ENCODE measurements at regions not wholly inside any gene's neighbourhood (a gene's known extent, or its start where the extent isn't known, plus 50 kb on each side); places are given as distances from the start of the nearest gene placed in this dataset.

DNA sequence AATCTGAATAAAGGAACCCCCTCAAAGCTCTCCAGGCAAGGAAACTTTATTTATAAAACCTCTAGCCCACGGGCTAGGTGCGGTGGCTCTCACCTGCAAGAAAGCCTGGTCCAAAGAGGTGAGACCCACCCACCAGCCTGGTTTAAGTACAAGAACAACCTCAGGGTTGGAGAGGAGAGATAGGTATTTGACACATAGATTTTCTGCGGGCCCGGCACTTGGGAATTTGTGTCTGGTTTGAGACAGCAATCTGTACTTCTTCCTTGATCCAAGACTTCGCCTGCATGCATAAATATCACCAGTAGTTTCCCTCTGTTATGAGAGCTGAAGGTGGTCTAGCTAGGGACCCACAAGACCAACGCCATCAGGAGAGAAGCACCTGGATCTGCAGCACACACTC, 73.2 kb upstream of the CAPRIN1 start:
- TF ChIP-seq CTCF (conservative IDR thresholded peaks at IDR 0.05; ENCODE audit: low read depth in 2 of 2): no peak
- TF ChIP-seq POLR2AphosphoS5 (IDR thresholded peaks at IDR 0.05; ENCODE audit: low read depth): no peak
- no peak for TF ChIP-seq JUNB (IDR thresholded peaks at IDR 0.05; ENCODE audit: unreplicated experiment)
- TF ChIP-seq EZH2 (IDR thresholded peaks at IDR 0.05; ENCODE audit: low read depth, unreplicated experiment): no peak
- TF ChIP-seq, protein P1, sequence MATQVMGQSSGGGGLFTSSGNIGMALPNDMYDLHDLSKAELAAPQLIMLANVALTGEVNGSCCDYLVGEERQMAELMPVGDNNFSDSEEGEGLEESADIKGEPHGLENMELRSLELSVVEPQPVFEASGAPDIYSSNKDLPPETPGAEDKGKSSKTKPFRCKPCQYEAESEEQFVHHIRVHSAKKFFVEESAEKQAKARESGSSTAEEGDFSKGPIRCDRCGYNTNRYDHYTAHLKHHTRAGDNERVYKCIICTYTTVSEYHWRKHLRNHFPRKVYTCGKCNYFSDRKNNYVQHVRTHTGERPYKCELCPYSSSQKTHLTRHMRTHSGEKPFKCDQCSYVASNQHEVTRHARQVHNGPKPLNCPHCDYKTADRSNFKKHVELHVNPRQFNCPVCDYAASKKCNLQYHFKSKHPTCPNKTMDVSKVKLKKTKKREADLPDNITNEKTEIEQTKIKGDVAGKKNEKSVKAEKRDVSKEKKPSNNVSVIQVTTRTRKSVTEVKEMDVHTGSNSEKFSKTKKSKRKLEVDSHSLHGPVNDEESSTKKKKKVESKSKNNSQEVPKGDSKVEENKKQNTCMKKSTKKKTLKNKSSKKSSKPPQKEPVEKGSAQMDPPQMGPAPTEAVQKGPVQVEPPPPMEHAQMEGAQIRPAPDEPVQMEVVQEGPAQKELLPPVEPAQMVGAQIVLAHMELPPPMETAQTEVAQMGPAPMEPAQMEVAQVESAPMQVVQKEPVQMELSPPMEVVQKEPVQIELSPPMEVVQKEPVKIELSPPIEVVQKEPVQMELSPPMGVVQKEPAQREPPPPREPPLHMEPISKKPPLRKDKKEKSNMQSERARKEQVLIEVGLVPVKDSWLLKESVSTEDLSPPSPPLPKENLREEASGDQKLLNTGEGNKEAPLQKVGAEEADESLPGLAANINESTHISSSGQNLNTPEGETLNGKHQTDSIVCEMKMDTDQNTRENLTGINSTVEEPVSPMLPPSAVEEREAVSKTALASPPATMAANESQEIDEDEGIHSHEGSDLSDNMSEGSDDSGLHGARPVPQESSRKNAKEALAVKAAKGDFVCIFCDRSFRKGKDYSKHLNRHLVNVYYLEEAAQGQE (IDR thresholded peaks at IDR 0.05; ENCODE audit: unreplicated experiment): no peak
- TF ChIP-seq EZH2phosphoT487 (IDR thresholded peaks at IDR 0.05; ENCODE audit: unreplicated experiment): no peak
- no peak for TF ChIP-seq STAT1 (IDR thresholded peaks at IDR 0.05; ENCODE audit: unreplicated experiment)
- TF ChIP-seq NANOG (IDR thresholded peaks at IDR 0.05; ENCODE audit: borderline replicate concordance): no peak
- TF ChIP-seq CREB1 (CRISPR knock-in tag; IDR thresholded peaks at IDR 0.05; ENCODE audit: low read depth): no peak
- TF ChIP-seq ZNF331 (CRISPR knock-in tag; IDR thresholded peaks at IDR 0.05; ENCODE audit: low read depth): no peak
- TF ChIP-seq, protein P2, sequence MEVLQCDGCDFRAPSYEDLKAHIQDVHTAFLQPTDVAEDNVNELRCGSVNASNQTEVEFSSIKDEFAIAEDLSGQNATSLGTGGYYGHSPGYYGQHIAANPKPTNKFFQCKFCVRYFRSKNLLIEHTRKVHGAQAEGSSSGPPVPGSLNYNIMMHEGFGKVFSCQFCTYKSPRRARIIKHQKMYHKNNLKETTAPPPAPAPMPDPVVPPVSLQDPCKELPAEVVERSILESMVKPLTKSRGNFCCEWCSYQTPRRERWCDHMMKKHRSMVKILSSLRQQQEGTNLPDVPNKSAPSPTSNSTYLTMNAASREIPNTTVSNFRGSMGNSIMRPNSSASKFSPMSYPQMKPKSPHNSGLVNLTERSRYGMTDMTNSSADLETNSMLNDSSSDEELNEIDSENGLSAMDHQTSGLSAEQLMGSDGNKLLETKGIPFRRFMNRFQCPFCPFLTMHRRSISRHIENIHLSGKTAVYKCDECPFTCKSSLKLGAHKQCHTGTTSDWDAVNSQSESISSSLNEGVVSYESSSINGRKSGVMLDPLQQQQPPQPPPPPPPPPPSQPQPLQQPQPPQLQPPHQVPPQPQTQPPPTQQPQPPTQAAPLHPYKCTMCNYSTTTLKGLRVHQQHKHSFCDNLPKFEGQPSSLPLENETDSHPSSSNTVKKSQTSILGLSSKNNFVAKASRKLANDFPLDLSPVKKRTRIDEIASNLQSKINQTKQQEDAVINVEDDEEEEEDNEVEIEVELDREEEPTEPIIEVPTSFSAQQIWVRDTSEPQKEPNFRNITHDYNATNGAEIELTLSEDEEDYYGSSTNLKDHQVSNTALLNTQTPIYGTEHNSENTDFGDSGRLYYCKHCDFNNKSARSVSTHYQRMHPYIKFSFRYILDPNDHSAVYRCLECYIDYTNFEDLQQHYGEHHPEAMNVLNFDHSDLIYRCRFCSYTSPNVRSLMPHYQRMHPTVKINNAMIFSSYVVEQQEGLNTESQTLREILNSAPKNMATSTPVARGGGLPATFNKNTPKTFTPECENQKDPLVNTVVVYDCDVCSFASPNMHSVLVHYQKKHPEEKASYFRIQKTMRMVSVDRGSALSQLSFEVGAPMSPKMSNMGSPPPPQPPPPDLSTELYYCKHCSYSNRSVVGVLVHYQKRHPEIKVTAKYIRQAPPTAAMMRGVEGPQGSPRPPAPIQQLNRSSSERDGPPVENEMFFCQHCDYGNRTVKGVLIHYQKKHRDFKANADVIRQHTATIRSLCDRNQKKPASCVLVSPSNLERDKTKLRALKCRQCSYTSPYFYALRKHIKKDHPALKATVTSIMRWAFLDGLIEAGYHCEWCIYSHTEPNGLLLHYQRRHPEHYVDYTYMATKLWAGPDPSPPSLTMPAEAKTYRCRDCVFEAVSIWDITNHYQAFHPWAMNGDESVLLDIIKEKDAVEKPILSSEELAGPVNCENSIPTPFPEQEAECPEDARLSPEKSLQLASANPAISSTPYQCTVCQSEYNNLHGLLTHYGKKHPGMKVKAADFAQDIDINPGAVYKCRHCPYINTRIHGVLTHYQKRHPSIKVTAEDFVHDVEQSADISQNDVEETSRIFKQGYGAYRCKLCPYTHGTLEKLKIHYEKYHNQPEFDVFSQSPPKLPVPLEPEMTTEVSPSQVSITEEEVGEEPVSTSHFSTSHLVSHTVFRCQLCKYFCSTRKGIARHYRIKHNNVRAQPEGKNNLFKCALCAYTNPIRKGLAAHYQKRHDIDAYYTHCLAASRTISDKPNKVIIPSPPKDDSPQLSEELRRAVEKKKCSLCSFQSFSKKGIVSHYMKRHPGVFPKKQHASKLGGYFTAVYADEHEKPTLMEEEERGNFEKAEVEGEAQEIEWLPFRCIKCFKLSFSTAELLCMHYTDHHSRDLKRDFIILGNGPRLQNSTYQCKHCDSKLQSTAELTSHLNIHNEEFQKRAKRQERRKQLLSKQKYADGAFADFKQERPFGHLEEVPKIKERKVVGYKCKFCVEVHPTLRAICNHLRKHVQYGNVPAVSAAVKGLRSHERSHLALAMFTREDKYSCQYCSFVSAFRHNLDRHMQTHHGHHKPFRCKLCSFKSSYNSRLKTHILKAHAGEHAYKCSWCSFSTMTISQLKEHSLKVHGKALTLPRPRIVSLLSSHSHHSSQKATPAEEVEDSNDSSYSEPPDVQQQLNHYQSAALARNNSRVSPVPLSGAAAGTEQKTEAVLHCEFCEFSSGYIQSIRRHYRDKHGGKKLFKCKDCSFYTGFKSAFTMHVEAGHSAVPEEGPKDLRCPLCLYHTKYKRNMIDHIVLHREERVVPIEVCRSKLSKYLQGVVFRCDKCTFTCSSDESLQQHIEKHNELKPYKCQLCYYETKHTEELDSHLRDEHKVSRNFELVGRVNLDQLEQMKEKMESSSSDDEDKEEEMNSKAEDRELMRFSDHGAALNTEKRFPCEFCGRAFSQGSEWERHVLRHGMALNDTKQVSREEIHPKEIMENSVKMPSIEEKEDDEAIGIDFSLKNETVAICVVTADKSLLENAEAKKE (CRISPR knock-in tag; IDR thresholded peaks at IDR 0.05): no peak
- TF ChIP-seq ZNF114 (CRISPR knock-in tag; IDR thresholded peaks at IDR 0.05): no peak
